ENCODE measurements at regions not wholly inside any gene's neighbourhood (a gene's known extent, or its start where the extent isn't known, plus 50 kb on each side); places are given as distances from the start of the nearest gene placed in this dataset.

DNA sequence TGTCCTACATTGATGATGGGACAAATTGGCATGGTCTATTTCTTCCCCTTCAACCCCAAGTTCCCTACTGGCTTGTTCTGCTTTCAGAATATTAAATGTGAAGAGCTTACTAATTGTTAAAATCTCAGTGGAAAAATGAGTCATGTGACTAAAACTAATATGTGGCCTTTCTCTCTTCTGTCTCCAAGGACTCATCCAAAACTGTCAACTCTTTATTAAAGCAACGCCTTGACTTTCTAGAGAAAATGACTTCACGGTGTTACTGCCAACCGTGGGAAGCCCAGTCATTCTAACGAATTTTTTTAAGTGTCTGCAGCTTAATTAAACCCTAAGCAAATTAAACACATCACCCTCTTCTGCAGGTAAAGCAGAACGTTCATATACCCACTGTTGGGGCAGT is 431.6 kb downstream of the DTWD2 start:
- no peak for TF ChIP-seq POLR2A (IDR thresholded peaks at IDR 0.05; ENCODE audit: low read depth, low read length)
- TF ChIP-seq POLR2AphosphoS5 (IDR thresholded peaks at IDR 0.05; ENCODE audit: low read depth, low read length): no peak

Data from GM12892 (cell line).